ENCODE measurements at regions not wholly inside any gene's neighbourhood (a gene's known extent, or its start where the extent isn't known, plus 50 kb on each side); places are given as distances from the start of the nearest gene placed in this dataset.

DNA sequence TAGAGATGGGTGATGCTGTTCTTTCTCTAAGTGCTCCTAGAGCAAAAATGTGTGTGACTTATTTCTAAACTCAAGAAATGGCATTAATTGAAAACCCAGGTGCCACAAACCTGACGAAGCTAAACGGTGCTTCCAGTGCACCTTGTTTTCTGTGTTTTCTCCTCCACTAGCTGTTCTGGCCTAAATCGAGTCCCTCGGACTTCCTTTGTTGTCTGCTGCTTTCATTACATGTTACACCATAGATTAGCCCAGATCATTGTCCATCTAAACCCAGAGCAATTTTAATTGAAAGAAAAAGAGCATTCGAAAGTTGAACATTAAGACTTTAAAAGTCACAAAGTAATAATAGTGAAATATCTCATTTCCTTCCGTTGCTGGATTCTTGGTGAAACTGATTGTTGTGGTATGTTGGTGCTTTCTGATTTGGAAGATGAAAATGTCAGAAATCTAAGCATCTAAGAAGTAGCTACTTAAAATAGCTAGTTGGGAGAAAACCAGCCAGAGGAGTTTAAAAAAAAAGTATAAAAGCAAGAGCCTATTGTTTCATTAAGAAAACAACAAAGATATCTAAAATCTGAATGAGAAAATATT, 219.6 kb upstream of the G2E3 start:
- TF ChIP-seq EZH2 (IDR thresholded peaks at IDR 0.05; ENCODE audit: insufficient read depth, poor library complexity, severe bottlenecking) (no peak), EZH2phosphoT487 (IDR thresholded peaks at IDR 0.05; ENCODE audit: insufficient read depth, low read depth) (no peak)

All from GM23248 (cell line).